Nephron (organoid): ENCODE measurements at regions not wholly inside any gene's neighbourhood (a gene's known extent, or its start where the extent isn't known, plus 50 kb on each side); places are given as distances from the start of the nearest gene placed in this dataset.
"Not testable (repeated sequence)": the region's sequence is repeated elsewhere in the genome, so short reads cannot be mapped to it uniquely, and the experiment has no call there.

Source experiments
- H3K27ac Mint-ChIP-seq, 3 experiments: 2 replicates each; pipeline ENCODE4 v1.8.0; 2020; ENCODE audit warnings: mixed read lengths in 3 of 3, mild to moderate bottlenecking in 2 of 3, moderate library complexity in 1 of 3
- H3K27me3 Mint-ChIP-seq: 2 replicates; pipeline ENCODE4 v1.8.0; 2021; ENCODE audit warnings: low read depth, mild to moderate bottlenecking, moderate library complexity, mixed read lengths
- H3K36me3 Mint-ChIP-seq: 2 replicates; pipeline ENCODE4 v1.8.0; 2020; ENCODE audit warnings: low read depth, mixed read lengths
- H3K4me1 Mint-ChIP-seq: 2 replicates; pipeline ENCODE4 v1.8.0; 2020; ENCODE audit warnings: mixed read lengths
- H3K4me3 Mint-ChIP-seq, 3 experiments: 2 replicates each; pipeline ENCODE4 v1.8.0; 2020; ENCODE audit warnings: mild to moderate bottlenecking in 3 of 3, mixed read lengths in 3 of 3, moderate library complexity in 2 of 3
- H3K9me3 Mint-ChIP-seq: 2 replicates; pipeline ENCODE4 v1.8.0; 2020; ENCODE audit warnings: mixed read lengths
- TF ChIP-seq, protein P1 (sequence below), 3 experiments: fragments of 200-600 bp; sonication (generic); IDR thresholded peaks; one replicate each; pipeline ENCODE4 v1.5.0; 2021; ENCODE audit warnings: antibody characterized with exemption in 3 of 3; ENCODE audit not compliant: unreplicated experiment in 3 of 3

DNA sequence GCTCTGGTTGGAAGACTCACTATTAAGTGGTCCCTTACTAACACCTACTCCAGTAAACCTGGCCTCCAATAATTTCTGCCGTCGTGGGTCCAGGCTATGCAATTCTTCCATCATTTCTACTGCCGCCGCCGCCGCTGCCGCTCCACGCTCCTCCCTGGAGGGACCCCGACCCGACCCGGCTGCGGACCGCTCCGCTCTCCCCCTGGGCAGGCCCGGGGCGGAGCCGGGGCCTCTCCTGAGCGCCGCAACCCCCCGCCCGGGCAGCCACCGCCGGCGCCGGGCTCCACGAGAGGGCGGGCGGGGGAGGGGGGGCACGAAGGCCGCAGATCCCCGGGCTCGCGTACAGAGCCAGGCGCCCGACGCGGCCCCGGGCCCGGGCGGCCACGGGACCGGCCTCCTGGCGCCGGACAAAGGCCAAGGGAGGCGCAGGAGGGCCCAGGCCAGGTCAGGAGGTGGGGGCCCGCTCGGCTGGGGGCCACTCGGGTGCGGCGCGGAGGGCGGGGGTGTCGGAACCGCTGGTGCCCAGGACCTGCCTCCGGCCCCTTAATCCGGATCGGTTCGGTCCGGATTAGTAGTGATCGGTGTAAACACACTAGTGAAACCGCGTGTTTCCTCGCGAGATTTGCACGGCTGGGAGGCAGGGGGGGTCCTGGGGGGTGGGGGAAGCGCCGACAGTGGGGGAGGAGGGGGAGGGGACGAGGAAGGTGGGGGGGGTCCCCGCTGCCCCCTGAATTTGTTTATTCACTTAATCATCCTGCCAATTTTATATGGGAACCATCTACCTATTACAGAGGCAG, 215.1 kb upstream of the CCL2 start:
- not testable (repeated sequence) for H3K4me3 Mint-ChIP-seq, H3K36me3 Mint-ChIP-seq, H3K27ac Mint-ChIP-seq, H3K9me3 Mint-ChIP-seq, H3K27me3 Mint-ChIP-seq, H3K4me1 Mint-ChIP-seq

DNA sequence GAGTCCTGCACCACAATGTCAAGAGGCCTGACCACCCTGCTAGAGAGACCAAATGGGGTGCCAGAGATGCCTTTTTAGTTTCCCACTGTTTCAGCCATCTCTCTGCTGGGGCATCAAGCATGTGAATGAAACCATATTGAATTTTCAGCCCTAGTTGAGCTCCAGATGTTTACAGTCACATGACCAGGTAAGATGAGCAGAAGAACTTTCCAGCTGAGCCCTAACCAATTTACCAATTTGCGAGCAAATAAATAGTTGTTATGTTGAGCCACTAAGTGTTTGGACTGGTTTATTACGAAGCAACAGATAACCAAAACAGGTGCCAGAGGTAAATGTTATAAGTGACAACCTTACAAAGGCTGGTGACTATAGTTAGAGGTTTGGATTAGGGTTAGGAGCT, 209.1 kb upstream of the CCL2 start:
- H3K27me3 Mint-ChIP-seq: peaks cover 12% of the 10 kb centered on the region
- H3K4me1 Mint-ChIP-seq: no peaks in the 10 kb centered on the region
- peaks cover 5% of the 10 kb centered on the region for H3K9me3 Mint-ChIP-seq
- H3K4me3 Mint-ChIP-seq: no peak overlapping the region
- TF ChIP-seq, protein P1, sequence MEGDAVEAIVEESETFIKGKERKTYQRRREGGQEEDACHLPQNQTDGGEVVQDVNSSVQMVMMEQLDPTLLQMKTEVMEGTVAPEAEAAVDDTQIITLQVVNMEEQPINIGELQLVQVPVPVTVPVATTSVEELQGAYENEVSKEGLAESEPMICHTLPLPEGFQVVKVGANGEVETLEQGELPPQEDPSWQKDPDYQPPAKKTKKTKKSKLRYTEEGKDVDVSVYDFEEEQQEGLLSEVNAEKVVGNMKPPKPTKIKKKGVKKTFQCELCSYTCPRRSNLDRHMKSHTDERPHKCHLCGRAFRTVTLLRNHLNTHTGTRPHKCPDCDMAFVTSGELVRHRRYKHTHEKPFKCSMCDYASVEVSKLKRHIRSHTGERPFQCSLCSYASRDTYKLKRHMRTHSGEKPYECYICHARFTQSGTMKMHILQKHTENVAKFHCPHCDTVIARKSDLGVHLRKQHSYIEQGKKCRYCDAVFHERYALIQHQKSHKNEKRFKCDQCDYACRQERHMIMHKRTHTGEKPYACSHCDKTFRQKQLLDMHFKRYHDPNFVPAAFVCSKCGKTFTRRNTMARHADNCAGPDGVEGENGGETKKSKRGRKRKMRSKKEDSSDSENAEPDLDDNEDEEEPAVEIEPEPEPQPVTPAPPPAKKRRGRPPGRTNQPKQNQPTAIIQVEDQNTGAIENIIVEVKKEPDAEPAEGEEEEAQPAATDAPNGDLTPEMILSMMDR (IDR thresholded peaks at IDR 0.05; ENCODE audit: unreplicated experiment in 3 of 3): no peak
- H3K36me3 Mint-ChIP-seq: no peaks in the 10 kb centered on the region
- H3K27ac Mint-ChIP-seq: no peak overlapping the region

DNA sequence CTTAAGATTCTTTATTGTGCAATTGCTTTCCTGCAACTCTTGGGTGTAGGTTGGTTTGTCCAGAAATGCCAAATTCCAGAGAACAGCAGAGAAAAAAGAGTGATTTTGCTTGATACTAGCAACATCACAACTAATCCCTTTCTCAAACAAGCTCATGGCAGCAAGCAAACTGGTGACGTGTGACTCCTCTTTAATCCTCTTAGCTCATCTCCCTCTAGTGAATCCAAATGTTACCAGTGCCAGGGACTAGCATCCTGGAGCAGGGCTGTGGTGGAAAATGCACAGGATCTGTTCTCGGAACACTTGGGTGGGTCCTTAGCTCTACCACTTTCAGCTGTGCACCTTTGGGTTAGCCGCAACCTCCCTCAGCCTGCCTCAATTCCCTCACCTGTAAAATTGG, 204.0 kb upstream of the CCL2 start:
- Mint-ChIP-seq H3K27ac (no peak overlapping the region), H3K9me3 (peaks cover 2% of the 10 kb centered on the region), H3K4me1 (no peaks in the 10 kb centered on the region), H3K27me3 (peaks cover 28% of the 10 kb centered on the region), H3K36me3 (no peaks in the 10 kb centered on the region), H3K4me3 (no peak overlapping the region)
- TF ChIP-seq, protein P1 (IDR thresholded peaks at IDR 0.05; ENCODE audit: unreplicated experiment in 3 of 3): no peak

DNA sequence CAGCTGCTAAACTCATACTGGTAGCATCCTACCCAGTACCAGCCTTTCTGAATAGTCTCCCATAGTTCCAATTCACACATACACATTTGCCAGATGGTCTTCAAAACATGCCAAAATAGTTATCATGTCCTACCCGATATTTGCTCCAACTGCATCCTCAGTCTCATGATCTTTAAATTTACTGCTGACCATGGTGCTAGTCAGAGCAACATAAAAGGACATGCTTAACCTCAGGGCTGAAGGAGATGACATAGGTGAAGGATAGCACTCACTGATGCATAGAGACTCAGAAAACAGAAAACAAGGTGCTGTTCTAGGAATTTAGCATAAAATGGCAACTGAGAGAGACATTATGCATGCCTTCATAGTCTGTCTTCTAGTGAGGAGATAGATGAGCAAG, 200.6 kb upstream of the CCL2 start:
- H3K27ac Mint-ChIP-seq: no peak overlapping the region
- H3K4me1 Mint-ChIP-seq: no peaks in the 10 kb centered on the region
- no peaks in the 10 kb centered on the region for H3K36me3 Mint-ChIP-seq
- TF ChIP-seq, protein P1 (IDR thresholded peaks at IDR 0.05; ENCODE audit: unreplicated experiment in 3 of 3): no peak
- peaks cover 7% of the 10 kb centered on the region for H3K9me3 Mint-ChIP-seq
- peaks cover 42% of the 10 kb centered on the region for H3K27me3 Mint-ChIP-seq
- no peak overlapping the region for H3K4me3 Mint-ChIP-seq

DNA sequence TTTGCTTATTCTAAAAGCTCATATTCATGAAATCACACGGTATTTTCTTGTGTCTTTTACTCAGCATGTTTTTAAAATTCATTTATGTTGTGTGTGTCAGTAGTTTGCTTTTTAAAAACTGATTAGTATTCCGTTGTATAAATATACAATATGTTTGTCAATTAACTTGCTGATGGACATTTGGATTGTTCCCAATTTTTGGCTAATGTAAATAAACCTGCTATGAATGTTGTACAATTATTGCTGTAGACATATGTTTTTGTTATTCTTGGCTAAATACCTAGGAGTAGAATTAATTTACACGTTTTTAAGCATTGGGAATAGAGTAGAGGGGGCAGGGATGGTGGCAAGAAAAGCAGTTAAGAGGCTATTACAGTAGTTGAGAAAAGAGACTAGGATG, 199.5 kb upstream of the CCL2 start:
- Mint-ChIP-seq H3K4me1 (no peaks in the 10 kb centered on the region), H3K9me3 (peaks cover 15% of the 10 kb centered on the region)

DNA sequence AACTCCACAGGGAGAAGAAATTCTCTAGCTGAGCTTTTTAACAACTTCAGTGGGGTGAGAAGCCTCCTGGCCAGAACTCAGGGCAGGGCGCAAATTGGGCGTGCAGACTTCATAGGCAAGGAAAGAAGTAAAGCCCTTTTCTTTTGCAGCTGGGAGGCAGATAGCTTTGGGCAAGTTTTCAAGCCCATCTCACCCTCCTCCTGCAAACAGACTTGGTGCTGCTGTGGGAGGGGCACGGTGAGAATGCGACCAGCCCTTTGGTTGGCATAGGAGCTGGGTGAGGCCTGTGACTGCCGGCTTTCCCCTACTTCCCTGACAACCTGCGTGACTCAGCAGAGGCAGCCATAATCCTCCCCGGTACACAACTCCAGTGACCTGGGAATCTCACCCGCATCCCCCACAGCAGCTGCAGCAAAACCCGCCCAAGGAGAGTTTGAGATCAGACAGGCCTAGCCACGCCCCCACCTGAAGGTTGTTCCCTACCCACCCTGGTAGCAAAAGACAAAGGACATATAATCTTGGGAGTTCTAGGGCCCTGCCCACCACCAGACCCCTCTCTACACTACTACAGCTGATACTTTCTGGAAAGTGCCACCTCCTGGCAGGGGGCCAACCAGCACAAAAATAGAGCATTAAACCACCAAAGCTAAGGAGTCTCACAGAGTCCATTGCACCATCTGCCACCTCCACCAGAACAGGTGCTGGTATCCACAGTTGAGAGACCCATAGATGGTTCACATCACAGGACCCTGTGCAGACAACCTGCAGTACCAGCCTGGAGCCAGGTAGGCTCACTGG, 195.5 kb upstream of the CCL2 start:
- Mint-ChIP-seq H3K4me3 (no peak overlapping the region), H3K36me3 (no peaks in the 10 kb centered on the region)

More for the DNA sequence above, 199.5 kb upstream of the CCL2 start:
- TF ChIP-seq, protein P1 (IDR thresholded peaks at IDR 0.05; ENCODE audit: unreplicated experiment in 3 of 3): no peak
- Mint-ChIP-seq H3K36me3 (no peaks in the 10 kb centered on the region), H3K4me3 (no peak overlapping the region), H3K27me3 (peaks cover 37% of the 10 kb centered on the region), H3K27ac (no peak overlapping the region)

More for the DNA sequence above, 195.5 kb upstream of the CCL2 start:
- Mint-ChIP-seq H3K9me3 (peaks cover 34% of the 10 kb centered on the region), H3K27ac (no peak overlapping the region), H3K4me1 (no peaks in the 10 kb centered on the region), H3K27me3 (peaks cover 33% of the 10 kb centered on the region)
- TF ChIP-seq, protein P1 (IDR thresholded peaks at IDR 0.05; ENCODE audit: unreplicated experiment in 3 of 3): no peak
